ENCODE measurements at regions not wholly inside any gene's neighbourhood (a gene's known extent, or its start where the extent isn't known, plus 50 kb on each side); places are given as distances from the start of the nearest gene placed in this dataset.

DNA sequence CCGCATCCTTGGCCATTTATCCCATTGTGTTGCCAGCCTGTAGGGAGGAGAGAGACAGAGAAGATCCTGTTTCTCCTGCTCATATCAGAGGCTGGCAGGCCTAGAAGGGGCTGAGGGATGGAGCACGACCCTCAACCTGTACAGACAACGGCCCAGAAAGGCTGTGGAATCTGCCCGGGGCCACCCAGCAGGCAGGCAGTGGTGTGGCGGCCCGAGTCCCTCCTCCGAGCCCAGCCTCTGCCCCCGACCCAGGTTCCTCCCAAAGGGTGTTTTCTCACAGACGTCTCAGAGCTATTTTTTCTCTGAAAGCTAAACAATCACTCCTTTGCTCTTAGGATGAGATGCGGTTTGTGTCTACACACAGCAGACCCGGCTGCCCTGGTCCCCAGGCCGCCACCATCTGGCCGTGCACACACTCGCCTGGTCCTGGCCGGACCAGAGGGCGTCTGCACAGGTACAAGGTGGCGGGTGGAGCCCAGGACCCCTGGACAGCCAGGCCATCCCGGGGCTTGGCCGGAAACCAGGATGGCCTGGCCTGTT lies 69.3 kb downstream of the FOXL3 start:
- TF ChIP-seq, protein P1, sequence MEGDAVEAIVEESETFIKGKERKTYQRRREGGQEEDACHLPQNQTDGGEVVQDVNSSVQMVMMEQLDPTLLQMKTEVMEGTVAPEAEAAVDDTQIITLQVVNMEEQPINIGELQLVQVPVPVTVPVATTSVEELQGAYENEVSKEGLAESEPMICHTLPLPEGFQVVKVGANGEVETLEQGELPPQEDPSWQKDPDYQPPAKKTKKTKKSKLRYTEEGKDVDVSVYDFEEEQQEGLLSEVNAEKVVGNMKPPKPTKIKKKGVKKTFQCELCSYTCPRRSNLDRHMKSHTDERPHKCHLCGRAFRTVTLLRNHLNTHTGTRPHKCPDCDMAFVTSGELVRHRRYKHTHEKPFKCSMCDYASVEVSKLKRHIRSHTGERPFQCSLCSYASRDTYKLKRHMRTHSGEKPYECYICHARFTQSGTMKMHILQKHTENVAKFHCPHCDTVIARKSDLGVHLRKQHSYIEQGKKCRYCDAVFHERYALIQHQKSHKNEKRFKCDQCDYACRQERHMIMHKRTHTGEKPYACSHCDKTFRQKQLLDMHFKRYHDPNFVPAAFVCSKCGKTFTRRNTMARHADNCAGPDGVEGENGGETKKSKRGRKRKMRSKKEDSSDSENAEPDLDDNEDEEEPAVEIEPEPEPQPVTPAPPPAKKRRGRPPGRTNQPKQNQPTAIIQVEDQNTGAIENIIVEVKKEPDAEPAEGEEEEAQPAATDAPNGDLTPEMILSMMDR (IDR thresholded peaks at IDR 0.05) = no peak
- no peak for TF ChIP-seq POLR2A (IDR thresholded peaks at IDR 0.05)
